OCI-LY7 (cell line): ENCODE measurements at regions not wholly inside any gene's neighbourhood (a gene's known extent, or its start where the extent isn't known, plus 50 kb on each side); places are given as distances from the start of the nearest gene placed in this dataset.

Experiments used
- BruUV-seq: library from RNA; stranded (reverse); fragments of 400-500 nt; replicated peaks from 2 replicates; lab custom pipeline; 2021; lab: Mats Ljungman, UMichigan
- CTCF ChIA-PET: fragments of 300-600 bp; sonication (Branson Sonifier 250); formaldehyde crosslinking; loops from one replicate; lab custom pipeline; 2022; ENCODE audit warnings: antibody characterized with exemption; ENCODE audit not compliant: unreplicated experiment; lab: Charles Lee
- POLR2A ChIA-PET: fragments of 300-600 bp; sonication (Branson Sonifier 250); formaldehyde crosslinking; loops from one replicate; lab custom pipeline; 2022; ENCODE audit warnings: antibody characterized with exemption; lab: Charles Lee
- DNase-seq: peaks from one replicate; pipeline ENCODE4 v3.0.0-alpha.2; 2015; ENCODE audit warnings: low spot score
- H2AFZ ChIP-seq: fragments of 200-600 bp; sonication (generic), shearing (Covaris generic); 2 replicates; pipeline ENCODE4 v1.6.1; 2014; ENCODE audit warnings: mild to moderate bottlenecking, antibody characterized with exemption, low read length, moderate library complexity
- H3K27ac ChIP-seq: fragments of 200-600 bp; sonication (generic); 2 replicates; pipeline ENCODE4 v1.5.1; 2014; ENCODE audit warnings: mixed run types, low read depth, mild to moderate bottlenecking, moderate library complexity, low read length, inconsistent platforms; ENCODE audit not compliant: poor library complexity, severe bottlenecking
- H3K36me3 ChIP-seq: fragments of 200-600 bp; sonication (generic); 2 replicates; pipeline ENCODE4 v1.6.1; 2014; ENCODE audit warnings: mild to moderate bottlenecking, antibody characterized with exemption, low read length, moderate library complexity, mixed read lengths; ENCODE audit not compliant: insufficient read depth
- H3K4me1 ChIP-seq: fragments of 200-600 bp; sonication (generic); 2 replicates; pipeline ENCODE4 v1.5.1; 2014; ENCODE audit warnings: mild to moderate bottlenecking, low read length; ENCODE audit not compliant: insufficient read depth, poor library complexity, severe bottlenecking
- H3K4me2 ChIP-seq: fragments of 200-600 bp; sonication (generic); 2 replicates; pipeline ENCODE4 v1.6.1; 2014; ENCODE audit warnings: mild to moderate bottlenecking, low read length
- H3K4me3 ChIP-seq: fragments of 200-600 bp; sonication (generic); 2 replicates; pipeline ENCODE4 v1.5.1; 2014; ENCODE audit warnings: mild to moderate bottlenecking, low read depth, low read length; ENCODE audit not compliant: poor library complexity, severe bottlenecking
- H3K79me2 ChIP-seq: fragments of 200-600 bp; sonication (generic); 2 replicates; pipeline ENCODE4 v1.6.1; 2016; ENCODE audit warnings: low read depth, mild to moderate bottlenecking, low read length, moderate library complexity, mixed read lengths; ENCODE audit not compliant: insufficient read depth
- H3K9me2 ChIP-seq: fragments of 200-600 bp; sonication (generic); 2 replicates; pipeline ENCODE4 v1.6.1; 2016; ENCODE audit warnings: mild to moderate bottlenecking, low read length, mixed read lengths; ENCODE audit not compliant: insufficient read depth
- H3K9me3 ChIP-seq: fragments of 200-600 bp; sonication (generic); 2 replicates; pipeline ENCODE4 v1.6.1; 2014; ENCODE audit warnings: mild to moderate bottlenecking, mixed run types, low read length, mixed read lengths
- H4K20me1 ChIP-seq: fragments of 200-600 bp; sonication (generic); 2 replicates; pipeline ENCODE4 v1.6.1; 2014; ENCODE audit warnings: mild to moderate bottlenecking, antibody characterized with exemption, low read length, moderate library complexity, mixed read lengths; ENCODE audit not compliant: insufficient read depth
- CTCF ChIP-seq: fragments of 200-600 bp; sonication (generic); conservative IDR thresholded peaks from 2 replicates; pipeline ENCODE4 v1.5.1; 2014; ENCODE audit warnings: mild to moderate bottlenecking, antibody characterized with exemption, low read length, moderate library complexity, mixed read lengths
- EZH2phosphoT487 ChIP-seq: fragments of 200-600 bp; sonication (generic); IDR thresholded peaks from 2 replicates; pipeline ENCODE4 v1.6.1; 2018; ENCODE audit warnings: low read depth, borderline replicate concordance, mild to moderate bottlenecking, mixed run types, antibody characterized with exemption, low read length, moderate library complexity, mixed read lengths
- intact Hi-C: fragments of 100-400 bp; cut with micrococcal nuclease; formaldehyde crosslinking; loops from one replicate; pipeline ENCODE4 v1.10.0; 2022; ENCODE audit not compliant: unreplicated experiment

GRCh38 chr4:130192787-130193186 is 1096.8 kb downstream of the C4orf33 start:
- intact Hi-C loops = no loop called here
- no peak overlapping the region for H3K4me2 ChIP-seq
- no peaks in the 10 kb centered on the region for H3K9me2 ChIP-seq
- no peak overlapping the region for H2AFZ ChIP-seq
- H3K4me1 ChIP-seq = no peaks in the 10 kb centered on the region
- H3K79me2 ChIP-seq = no peaks in the 10 kb centered on the region
- no peaks in the 10 kb centered on the region for H3K9me3 ChIP-seq
- no TSS peak for BruUV-seq
- no peak for DNase-seq
- no peak overlapping the region for H3K27ac ChIP-seq
- TF ChIP-seq CTCF (no peak), EZH2phosphoT487 (no peak)
- no peak overlapping the region for H3K4me3 ChIP-seq
- POLR2A ChIA-PET = no interaction called here
- CTCF ChIA-PET = no interaction called here
- no peaks in the 10 kb centered on the region for H3K36me3 ChIP-seq
- no peaks in the 10 kb centered on the region for H4K20me1 ChIP-seq

- H3K27ac ChIP-seq = no peak overlapping the region
- no peak overlapping the region for H3K4me3 ChIP-seq
- no peaks in the 10 kb centered on the region for H3K79me2 ChIP-seq
- H3K4me2 ChIP-seq = no peak overlapping the region
- no peaks in the 10 kb centered on the region for H3K9me3 ChIP-seq
- no peaks in the 10 kb centered on the region for H4K20me1 ChIP-seq
- intact Hi-C loops = no loop called here
- no peak overlapping the region for H2AFZ ChIP-seq
- no peaks in the 10 kb centered on the region for H3K9me2 ChIP-seq
- TF ChIP-seq EZH2phosphoT487 = no peak
- no peak for TF ChIP-seq CTCF
- no TSS peak for BruUV-seq
- ChIA-PET CTCF (no interaction called here), POLR2A (no interaction called here)
- DNase-seq = no peak
- H3K4me1 ChIP-seq = no peaks in the 10 kb centered on the region
- no peaks in the 10 kb centered on the region for H3K36me3 ChIP-seq
Measured at GRCh38 chr4:130197946-130198345, 1102.0 kb downstream of the C4orf33 start.

GRCh38 chr4:130203571-130203970 is 1107.6 kb downstream of the C4orf33 start:
- H3K79me2 ChIP-seq = no peaks in the 10 kb centered on the region
- H2AFZ ChIP-seq = no peak overlapping the region
- H3K4me2 ChIP-seq = no peak overlapping the region
- ChIA-PET POLR2A (no interaction called here), CTCF (no interaction called here)
- no peak overlapping the region for H3K27ac ChIP-seq
- H4K20me1 ChIP-seq = no peaks in the 10 kb centered on the region
- TF ChIP-seq CTCF (no peak), EZH2phosphoT487 (no peak)
- H3K9me2 ChIP-seq = no peaks in the 10 kb centered on the region
- no peak overlapping the region for H3K4me3 ChIP-seq
- intact Hi-C loops = no loop called here
- no TSS peak for BruUV-seq
- H3K36me3 ChIP-seq = no peaks in the 10 kb centered on the region
- H3K9me3 ChIP-seq = no peaks in the 10 kb centered on the region
- no peaks in the 10 kb centered on the region for H3K4me1 ChIP-seq
- DNase-seq = no peak
